ACC112 (cell line): ENCODE measurements at regions not wholly inside any gene's neighbourhood (a gene's known extent, or its start where the extent isn't known, plus 50 kb on each side); places are given as distances from the start of the nearest gene placed in this dataset.

ENCODE experiments used
- H2AFZ ChIP-seq: fragments of 200-600 bp; sonication (generic); one replicate; pipeline ENCODE4 v1.6.0; 2017; ENCODE audit warnings: antibody characterized with exemption, low read length; ENCODE audit not compliant: unreplicated experiment
- H3K27ac ChIP-seq: fragments of 200-600 bp; sonication (generic); 2 replicates; pipeline ENCODE4 v1.5.1; 2014; ENCODE audit warnings: low read depth, mild to moderate bottlenecking, antibody characterized with exemption, low read length, moderate library complexity
- H3K27me3 ChIP-seq: fragments of 200-600 bp; sonication (generic); 2 replicates; pipeline ENCODE4 v1.6.1; 2014; ENCODE audit warnings: mild to moderate bottlenecking, antibody characterized with exemption, low read length, moderate library complexity, mixed read lengths; ENCODE audit not compliant: insufficient read depth
- H3K36me3 ChIP-seq: fragments of 200-600 bp; sonication (generic); 2 replicates; pipeline ENCODE4 v1.6.1; 2016; ENCODE audit warnings: mild to moderate bottlenecking, antibody characterized with exemption, low read length, moderate library complexity, mixed read lengths; ENCODE audit not compliant: insufficient read depth
- H3K4me1 ChIP-seq: fragments of 200-600 bp; sonication (generic); one replicate; pipeline ENCODE4 v1.6.1; 2016; ENCODE audit warnings: low read length, mixed read lengths; ENCODE audit not compliant: insufficient read depth, unreplicated experiment, control insufficient read depth
- H3K4me3 ChIP-seq: fragments of 200-600 bp; sonication (generic); 2 replicates; pipeline ENCODE4 v1.5.1; 2014; ENCODE audit warnings: mild to moderate bottlenecking, low read depth, low read length
- H3K79me2 ChIP-seq: fragments of 200-600 bp; sonication (generic); one replicate; pipeline ENCODE4 v1.6.0; 2016; ENCODE audit warnings: low read length; ENCODE audit not compliant: control insufficient read depth, unreplicated experiment, insufficient read depth

DNA sequence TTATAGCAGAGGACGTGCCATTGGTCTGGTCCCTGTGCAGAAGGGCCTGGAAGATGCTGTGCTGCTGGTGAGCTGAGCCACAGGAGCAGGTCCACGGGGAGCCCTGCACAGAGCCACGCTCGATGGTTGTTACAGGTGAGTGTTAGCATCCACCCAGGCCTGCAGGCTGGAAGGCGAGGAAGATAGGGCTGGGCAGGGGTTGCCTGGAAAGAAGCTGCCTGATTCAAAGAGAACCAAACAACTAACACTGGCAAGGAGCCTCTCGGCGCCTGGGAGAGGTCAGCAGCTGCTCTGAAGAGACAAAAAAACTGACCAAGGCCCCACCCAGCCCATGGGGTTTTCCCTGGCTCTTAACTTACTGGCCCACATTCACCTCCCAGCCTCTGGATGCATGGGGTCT, 160.2 kb downstream of the MED10 start:
- no peaks in the 10 kb centered on the region for H3K36me3 ChIP-seq
- H3K27me3 ChIP-seq: no peaks in the 10 kb centered on the region
- H3K4me3 ChIP-seq: no peak overlapping the region
- H3K4me1 ChIP-seq: no peaks in the 10 kb centered on the region
- no peaks in the 10 kb centered on the region for H3K79me2 ChIP-seq
- H2AFZ ChIP-seq: no peak overlapping the region
- H3K27ac ChIP-seq: no peak overlapping the region

DNA sequence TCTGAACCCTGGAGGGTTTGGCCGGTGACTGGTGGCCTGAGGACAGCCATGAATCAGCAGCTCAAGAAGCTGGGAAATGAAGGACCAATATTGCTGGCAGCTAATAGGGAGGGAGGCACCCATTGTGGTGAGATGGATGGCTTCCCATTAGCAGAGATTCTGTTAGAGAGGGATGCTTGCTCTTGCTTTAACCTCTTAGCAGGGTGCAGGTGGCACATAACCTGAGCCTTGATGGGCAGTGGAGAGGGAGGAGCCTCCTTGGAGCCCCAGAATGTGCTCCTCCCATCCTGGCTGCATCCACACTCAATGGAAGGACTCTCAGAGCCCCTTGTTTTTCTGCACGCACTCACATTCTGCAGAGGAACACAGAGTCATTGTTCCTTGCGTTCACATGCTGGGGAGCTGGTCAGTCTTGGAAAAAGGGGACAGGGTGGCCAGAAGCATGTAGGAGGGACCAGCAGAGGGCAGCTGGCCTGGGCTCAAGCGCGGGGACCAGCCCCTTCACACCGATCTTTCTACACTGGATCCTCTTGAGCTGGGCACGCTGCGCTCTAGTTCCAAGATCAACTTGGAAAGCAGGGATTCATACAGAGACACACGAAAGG, 161.8 kb downstream of the MED10 start:
- Histone ChIP-seq H3K4me1 (no peaks in the 10 kb centered on the region), H3K27me3 (no peaks in the 10 kb centered on the region), H2AFZ (no peak overlapping the region), H3K27ac (no peak overlapping the region), H3K4me3 (no peak overlapping the region), H3K79me2 (no peaks in the 10 kb centered on the region), H3K36me3 (no peaks in the 10 kb centered on the region)

DNA sequence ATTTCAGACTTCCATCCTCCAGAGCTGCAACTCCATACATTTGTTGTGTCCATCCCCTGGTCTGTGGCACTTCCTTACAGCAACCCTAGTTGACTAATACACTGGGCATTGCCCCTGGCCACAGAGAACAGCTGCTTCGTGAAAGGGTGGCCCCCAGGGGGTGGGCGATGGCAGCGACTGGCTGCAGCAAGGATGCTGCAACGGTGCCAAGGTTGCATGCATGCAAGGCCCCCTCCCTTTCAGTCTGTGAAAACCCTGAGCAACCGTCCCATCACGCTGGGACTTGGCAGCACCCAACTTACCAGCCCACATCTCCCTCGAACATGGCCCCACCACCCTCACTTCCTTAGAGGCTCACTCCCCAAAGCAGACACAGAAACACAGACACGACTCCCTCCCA, 162.5 kb downstream of the MED10 start:
- H3K27me3 ChIP-seq: no peaks in the 10 kb centered on the region
- no peaks in the 10 kb centered on the region for H3K4me1 ChIP-seq
- no peak overlapping the region for H2AFZ ChIP-seq
- H3K79me2 ChIP-seq: no peaks in the 10 kb centered on the region
- H3K27ac ChIP-seq: no peak overlapping the region
- H3K36me3 ChIP-seq: no peaks in the 10 kb centered on the region
- no peak overlapping the region for H3K4me3 ChIP-seq

GRCh38 chr5:6212244-6212643, 166.1 kb downstream of the MED10 start:
- Histone ChIP-seq H3K79me2 (no peaks in the 10 kb centered on the region), H3K4me3 (no peak overlapping the region), H3K4me1 (no peaks in the 10 kb centered on the region), H3K36me3 (no peaks in the 10 kb centered on the region), H3K27ac (no peak overlapping the region), H2AFZ (no peak overlapping the region), H3K27me3 (no peaks in the 10 kb centered on the region)

DNA sequence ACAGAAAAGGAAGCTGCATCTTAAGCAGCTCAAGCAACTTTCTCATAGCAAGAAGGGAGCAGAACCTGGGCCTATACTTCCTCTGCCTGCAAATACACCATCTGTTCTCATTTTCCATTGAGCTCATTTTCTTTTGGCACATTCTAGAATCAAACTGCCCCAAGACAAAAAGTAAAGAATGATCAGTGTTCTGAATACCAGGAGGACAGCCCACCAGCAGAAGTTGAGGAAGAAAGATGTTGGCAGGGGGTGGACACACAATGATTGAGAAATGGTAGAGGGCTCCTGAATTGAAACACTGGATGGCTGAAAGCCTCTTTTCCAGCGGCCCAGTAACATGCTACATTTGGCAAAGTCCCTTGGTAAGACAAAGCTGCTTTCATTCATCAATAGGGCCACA, 171.8 kb downstream of the MED10 start:
- H2AFZ ChIP-seq: no peak overlapping the region
- H3K27ac ChIP-seq: no peak overlapping the region
- H3K4me3 ChIP-seq: no peak overlapping the region
- H3K79me2 ChIP-seq: no peaks in the 10 kb centered on the region
- H3K36me3 ChIP-seq: no peaks in the 10 kb centered on the region
- no peaks in the 10 kb centered on the region for H3K27me3 ChIP-seq
- H3K4me1 ChIP-seq: no peaks in the 10 kb centered on the region

DNA sequence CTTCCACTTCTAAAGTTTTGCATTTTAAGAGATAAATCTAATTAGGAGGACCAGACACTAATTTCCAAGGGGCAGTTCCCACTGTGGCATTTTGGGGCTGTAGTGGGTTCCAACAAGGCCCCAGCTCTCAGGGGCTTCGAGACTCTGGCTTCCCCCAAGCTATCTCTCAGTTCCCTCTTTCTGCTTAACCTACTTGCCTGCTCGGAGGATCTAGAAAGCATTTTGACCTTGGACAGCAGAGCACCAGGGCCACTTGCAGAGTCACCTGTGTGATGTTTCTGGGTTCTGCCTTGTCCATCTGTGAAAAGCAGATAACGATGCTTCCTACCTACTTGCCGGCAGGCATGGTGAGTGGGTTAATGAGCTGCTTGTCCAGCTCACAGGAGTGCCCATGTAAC, 175.4 kb downstream of the MED10 start:
- H2AFZ ChIP-seq: no peak overlapping the region
- H3K27ac ChIP-seq: no peak overlapping the region
- no peak overlapping the region for H3K4me3 ChIP-seq
- H3K79me2 ChIP-seq: no peaks in the 10 kb centered on the region
- no peaks in the 10 kb centered on the region for H3K36me3 ChIP-seq
- H3K4me1 ChIP-seq: no peaks in the 10 kb centered on the region
- no peaks in the 10 kb centered on the region for H3K27me3 ChIP-seq

GRCh38 chr5:6202149-6202967, 176.0 kb downstream of the MED10 start:
- Histone ChIP-seq H3K4me3 (no peak overlapping the region), H3K27ac (no peak overlapping the region), H2AFZ (no peak overlapping the region)

GRCh38 chr5:6201631-6202030, 176.7 kb downstream of the MED10 start:
- H2AFZ ChIP-seq: no peak overlapping the region
- no peaks in the 10 kb centered on the region for H3K79me2 ChIP-seq
- H3K4me3 ChIP-seq: no peak overlapping the region
- H3K4me1 ChIP-seq: no peaks in the 10 kb centered on the region
- H3K27me3 ChIP-seq: no peaks in the 10 kb centered on the region
- H3K27ac ChIP-seq: no peak overlapping the region
- H3K36me3 ChIP-seq: no peaks in the 10 kb centered on the region

More at GRCh38 chr5:6202149-6202967, 176.0 kb downstream of the MED10 start:
- Histone ChIP-seq H3K79me2 (no peaks in the 10 kb centered on the region), H3K27me3 (no peaks in the 10 kb centered on the region), H3K4me1 (no peaks in the 10 kb centered on the region), H3K36me3 (no peaks in the 10 kb centered on the region)

- Histone ChIP-seq H3K4me1 (no peaks in the 10 kb centered on the region), H3K27ac (no peak overlapping the region), H3K36me3 (no peaks in the 10 kb centered on the region), H3K79me2 (no peaks in the 10 kb centered on the region), H3K27me3 (no peaks in the 10 kb centered on the region), H3K4me3 (no peak overlapping the region), H2AFZ (no peak overlapping the region)
Measured at GRCh38 chr5:6198531-6198930, 179.8 kb downstream of the MED10 start.

- H3K27me3 ChIP-seq: no peaks in the 10 kb centered on the region
- no peak overlapping the region for H3K4me3 ChIP-seq
- no peaks in the 10 kb centered on the region for H3K36me3 ChIP-seq
- H3K79me2 ChIP-seq: no peaks in the 10 kb centered on the region
- H2AFZ ChIP-seq: no peak overlapping the region
- H3K4me1 ChIP-seq: no peaks in the 10 kb centered on the region
- no peak overlapping the region for H3K27ac ChIP-seq
Measured at GRCh38 chr5:6197427-6197826, 180.9 kb downstream of the MED10 start.

DNA sequence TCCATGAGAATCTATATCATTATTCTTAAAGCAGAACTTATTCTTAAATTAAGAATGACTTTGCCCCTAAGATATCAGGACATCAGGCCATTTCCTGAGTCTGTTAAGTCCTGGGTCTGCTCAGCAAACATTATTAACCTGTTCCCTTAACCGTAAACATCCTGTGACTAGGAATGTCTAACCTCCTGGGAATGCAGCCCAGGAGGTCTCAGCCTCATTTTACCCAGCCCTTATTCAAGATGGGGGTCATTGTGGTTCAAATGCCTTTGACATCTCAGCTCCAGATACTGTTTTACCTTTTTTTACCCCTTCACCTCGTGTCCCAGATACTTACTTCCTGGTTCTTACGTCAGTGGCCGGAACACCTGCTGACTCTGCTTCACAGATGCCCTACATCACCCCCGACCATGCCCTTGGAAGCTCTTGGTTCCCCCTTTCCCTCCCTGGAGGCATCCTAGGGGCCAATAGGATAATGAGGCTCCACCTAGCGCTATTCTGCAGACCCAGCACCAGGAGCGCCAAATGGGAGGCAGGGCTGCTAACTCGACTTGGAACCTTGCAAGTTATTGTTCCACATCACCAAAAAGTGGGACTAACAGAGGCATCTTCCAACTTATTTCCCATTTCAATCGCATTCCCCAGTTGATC, 182.5 kb downstream of the MED10 start:
- H3K36me3 ChIP-seq: no peaks in the 10 kb centered on the region
- no peak overlapping the region for H3K27ac ChIP-seq
- H3K79me2 ChIP-seq: no peaks in the 10 kb centered on the region
- no peaks in the 10 kb centered on the region for H3K27me3 ChIP-seq
- H3K4me3 ChIP-seq: no peak overlapping the region
- H2AFZ ChIP-seq: no peak overlapping the region
- no peaks in the 10 kb centered on the region for H3K4me1 ChIP-seq
